ENCODE measurements at regions not wholly inside any gene's neighbourhood (a gene's known extent, or its start where the extent isn't known, plus 50 kb on each side); places are given as distances from the start of the nearest gene placed in this dataset.

DNA sequence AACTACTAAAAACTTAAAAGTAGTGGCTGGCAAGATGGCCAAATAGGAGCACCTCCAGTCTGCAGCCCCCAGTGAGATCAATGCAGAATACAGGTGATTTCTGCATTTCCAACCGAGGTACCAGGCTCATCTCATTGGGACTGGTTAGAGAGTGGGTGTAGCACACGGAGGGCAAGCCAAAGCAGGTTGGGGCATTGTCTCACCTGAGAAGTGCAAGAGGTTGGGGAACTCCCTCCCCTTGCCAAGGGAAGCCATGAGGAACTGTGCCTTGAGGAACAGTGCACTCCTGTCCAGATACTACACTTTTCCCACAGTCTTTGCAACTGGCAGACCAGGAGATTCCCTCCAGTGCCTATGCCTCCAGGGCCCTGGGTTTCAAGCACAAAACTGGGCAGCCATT, 311.1 kb downstream of the PAPSS1 start:
- no peaks in the 10 kb centered on the region for H3K79me2 ChIP-seq (ENCODE audit: control insufficient read depth, low read length)
- no peaks in the 10 kb centered on the region for H3K4me1 ChIP-seq (ENCODE audit: control insufficient read depth, low read length)
- H3K27ac ChIP-seq (ENCODE audit: low read depth, low read length): no peak overlapping the region
- no peaks in the 10 kb centered on the region for H3K9me2 ChIP-seq (replicated peaks; ENCODE audit: control insufficient read depth, low read length)
- H3K27me3 ChIP-seq (ENCODE audit: control insufficient read depth, low read length): no peaks in the 10 kb centered on the region
- H3K9me3 ChIP-seq (ENCODE audit: control insufficient read depth, insufficient read depth, low read length): no peaks in the 10 kb centered on the region
- H4K20me1 ChIP-seq (ENCODE audit: control insufficient read depth, insufficient read depth, low read depth, low read length): no peaks in the 10 kb centered on the region
- H3F3A ChIP-seq (ENCODE audit: control insufficient read depth, insufficient read depth): no peaks in the 10 kb centered on the region
- no peak overlapping the region for H3K4me3 ChIP-seq (ENCODE audit: low read length)
- no peak overlapping the region for H3K4me2 ChIP-seq (ENCODE audit: low read length)
- TF ChIP-seq, protein P1, sequence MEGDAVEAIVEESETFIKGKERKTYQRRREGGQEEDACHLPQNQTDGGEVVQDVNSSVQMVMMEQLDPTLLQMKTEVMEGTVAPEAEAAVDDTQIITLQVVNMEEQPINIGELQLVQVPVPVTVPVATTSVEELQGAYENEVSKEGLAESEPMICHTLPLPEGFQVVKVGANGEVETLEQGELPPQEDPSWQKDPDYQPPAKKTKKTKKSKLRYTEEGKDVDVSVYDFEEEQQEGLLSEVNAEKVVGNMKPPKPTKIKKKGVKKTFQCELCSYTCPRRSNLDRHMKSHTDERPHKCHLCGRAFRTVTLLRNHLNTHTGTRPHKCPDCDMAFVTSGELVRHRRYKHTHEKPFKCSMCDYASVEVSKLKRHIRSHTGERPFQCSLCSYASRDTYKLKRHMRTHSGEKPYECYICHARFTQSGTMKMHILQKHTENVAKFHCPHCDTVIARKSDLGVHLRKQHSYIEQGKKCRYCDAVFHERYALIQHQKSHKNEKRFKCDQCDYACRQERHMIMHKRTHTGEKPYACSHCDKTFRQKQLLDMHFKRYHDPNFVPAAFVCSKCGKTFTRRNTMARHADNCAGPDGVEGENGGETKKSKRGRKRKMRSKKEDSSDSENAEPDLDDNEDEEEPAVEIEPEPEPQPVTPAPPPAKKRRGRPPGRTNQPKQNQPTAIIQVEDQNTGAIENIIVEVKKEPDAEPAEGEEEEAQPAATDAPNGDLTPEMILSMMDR (IDR thresholded peaks at IDR 0.05; ENCODE audit: low read depth, low read length, poor library complexity, severe bottlenecking): no peak
- no peak for TF ChIP-seq EZH2phosphoT487 (IDR thresholded peaks at IDR 0.05; ENCODE audit: borderline replicate concordance, low read length)
- no peaks in the 10 kb centered on the region for H3K36me3 ChIP-seq (ENCODE audit: control insufficient read depth, low read length)

DNA sequence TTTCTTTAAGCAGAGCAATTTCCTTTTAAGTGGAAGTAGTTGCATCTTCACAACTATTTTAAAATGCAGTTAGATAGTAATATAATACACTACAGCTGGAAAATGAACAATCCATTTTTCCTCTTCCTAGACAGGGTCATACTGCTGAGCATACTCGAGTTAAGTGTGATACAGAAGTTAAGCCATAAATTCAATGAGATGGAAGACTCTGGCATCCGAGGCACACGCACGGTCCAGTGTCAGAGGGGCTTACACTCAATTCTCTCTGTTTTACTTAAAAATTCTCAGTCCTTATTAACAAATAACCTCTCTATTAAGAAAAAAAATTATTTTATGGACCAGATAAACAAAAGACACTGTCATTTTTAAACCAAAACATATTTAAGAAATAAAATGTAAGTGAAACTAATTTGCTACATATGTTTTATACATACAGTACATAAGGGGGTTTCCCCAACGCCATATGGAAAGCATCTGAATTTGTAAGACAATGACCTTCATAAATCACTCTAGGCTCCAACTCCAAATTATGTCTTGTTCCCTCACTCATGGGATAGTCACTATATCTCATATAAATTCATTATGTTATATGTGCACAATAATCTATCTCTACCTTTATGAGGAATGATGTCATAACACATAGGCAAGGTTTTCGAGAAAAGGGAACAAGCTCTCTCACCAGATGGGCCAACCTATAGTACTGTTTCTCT, 315.3 kb downstream of the PAPSS1 start:
- Histone ChIP-seq H3K9me2 (replicated peaks; ENCODE audit: control insufficient read depth, low read length) (no peaks in the 10 kb centered on the region), H3F3A (ENCODE audit: control insufficient read depth, insufficient read depth) (no peaks in the 10 kb centered on the region), H3K27ac (ENCODE audit: low read depth, low read length) (no peak overlapping the region), H3K36me3 (ENCODE audit: control insufficient read depth, low read length) (no peaks in the 10 kb centered on the region), H3K79me2 (ENCODE audit: control insufficient read depth, low read length) (no peaks in the 10 kb centered on the region), H3K4me1 (ENCODE audit: control insufficient read depth, low read length) (no peaks in the 10 kb centered on the region), H4K20me1 (ENCODE audit: control insufficient read depth, insufficient read depth, low read depth, low read length) (no peaks in the 10 kb centered on the region), H3K27me3 (ENCODE audit: control insufficient read depth, low read length) (no peaks in the 10 kb centered on the region), H3K4me3 (ENCODE audit: low read length) (no peak overlapping the region), H3K4me2 (ENCODE audit: low read length) (no peak overlapping the region), H3K9me3 (ENCODE audit: control insufficient read depth, insufficient read depth, low read length) (no peaks in the 10 kb centered on the region)
- TF ChIP-seq, protein P1 (IDR thresholded peaks at IDR 0.05; ENCODE audit: low read depth, low read length, poor library complexity, severe bottlenecking): no peak
- TF ChIP-seq EZH2phosphoT487 (IDR thresholded peaks at IDR 0.05; ENCODE audit: borderline replicate concordance, low read length): no peak

DNA sequence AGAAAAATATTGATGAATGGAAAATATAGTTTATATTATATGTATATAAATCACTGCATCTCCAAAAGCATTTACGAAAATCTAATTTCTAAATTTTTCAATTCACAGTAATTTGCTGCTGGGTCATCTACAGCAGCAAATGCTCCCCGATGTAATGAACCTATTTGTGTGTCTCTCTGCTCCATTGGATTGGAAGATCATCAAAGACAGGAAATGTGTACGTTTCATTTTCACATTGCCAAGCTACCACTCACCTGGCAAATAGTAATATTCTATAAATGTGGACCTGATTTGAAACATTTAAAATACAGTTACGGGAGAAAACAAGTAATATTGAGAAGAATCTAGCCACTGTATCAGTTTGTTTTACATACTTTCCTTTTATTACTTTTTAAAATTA, 317.7 kb downstream of the PAPSS1 start:
- H3K27ac ChIP-seq (ENCODE audit: low read depth, low read length): no peak overlapping the region
- no peak overlapping the region for H3K4me2 ChIP-seq (ENCODE audit: low read length)
- H3K79me2 ChIP-seq (ENCODE audit: control insufficient read depth, low read length): no peaks in the 10 kb centered on the region
- H3K9me3 ChIP-seq (ENCODE audit: control insufficient read depth, insufficient read depth, low read length): no peaks in the 10 kb centered on the region
- H3K27me3 ChIP-seq (ENCODE audit: control insufficient read depth, low read length): no peaks in the 10 kb centered on the region
- no peaks in the 10 kb centered on the region for H3F3A ChIP-seq (ENCODE audit: control insufficient read depth, insufficient read depth)
- H4K20me1 ChIP-seq (ENCODE audit: control insufficient read depth, insufficient read depth, low read depth, low read length): no peaks in the 10 kb centered on the region
- H3K4me3 ChIP-seq (ENCODE audit: low read length): no peak overlapping the region
- no peaks in the 10 kb centered on the region for H3K4me1 ChIP-seq (ENCODE audit: control insufficient read depth, low read length)
- TF ChIP-seq EZH2phosphoT487 (IDR thresholded peaks at IDR 0.05; ENCODE audit: borderline replicate concordance, low read length): no peak
- TF ChIP-seq, protein P1 (IDR thresholded peaks at IDR 0.05; ENCODE audit: low read depth, low read length, poor library complexity, severe bottlenecking): no peak
- no peaks in the 10 kb centered on the region for H3K36me3 ChIP-seq (ENCODE audit: control insufficient read depth, low read length)
- H3K9me2 ChIP-seq (replicated peaks; ENCODE audit: control insufficient read depth, low read length): no peaks in the 10 kb centered on the region

All from DOHH2 (cell line).